Ishikawa (cell line): ENCODE measurements at regions not wholly inside any gene's neighbourhood (a gene's known extent, or its start where the extent isn't known, plus 50 kb on each side); places are given as distances from the start of the nearest gene placed in this dataset.

Source experiments
- CEBPB ChIP-seq: IDR thresholded peaks from 2 replicates; pipeline ENCODE4 v1.6.1; 2012
- CREB1 ChIP-seq: IDR thresholded peaks from 2 replicates; pipeline ENCODE4 v1.6.1; 2012; ENCODE audit warnings: low read depth
- EGR1 ChIP-seq: IDR thresholded peaks from 2 replicates; pipeline ENCODE4 v1.6.1; 2012
- EP300 ChIP-seq: IDR thresholded peaks from 2 replicates; pipeline ENCODE4 v1.6.1; 2012; ENCODE audit warnings: borderline replicate concordance
- FOXM1 ChIP-seq: IDR thresholded peaks from 2 replicates; pipeline ENCODE4 v1.6.1; 2012; ENCODE audit warnings: low read depth, borderline replicate concordance
- NFIC ChIP-seq: IDR thresholded peaks from 2 replicates; pipeline ENCODE4 v1.6.1; 2012
- RAD21 ChIP-seq: IDR thresholded peaks from 2 replicates; pipeline ENCODE4 v1.6.1; 2012; ENCODE audit warnings: low read depth
- TAF1 ChIP-seq: IDR thresholded peaks from 2 replicates; pipeline ENCODE4 v1.6.1; 2012; ENCODE audit warnings: low read depth, mild to moderate bottlenecking
- TCF12 ChIP-seq: IDR thresholded peaks from 2 replicates; pipeline ENCODE4 v1.6.1; 2012; ENCODE audit warnings: low read depth
- TEAD4 ChIP-seq: IDR thresholded peaks from 2 replicates; pipeline ENCODE4 v1.6.1; 2012
- YY1 ChIP-seq: IDR thresholded peaks from 2 replicates; pipeline ENCODE4 v1.6.1; 2012; ENCODE audit warnings: low read depth
- ZBTB7A ChIP-seq: IDR thresholded peaks from 2 replicates; pipeline ENCODE4 v1.6.1; 2012; ENCODE audit warnings: low read depth
- TF ChIP-seq, protein P1 (sequence below): IDR thresholded peaks from 2 replicates; pipeline ENCODE4 v1.6.1; 2012
- TF ChIP-seq, protein P2 (sequence below): IDR thresholded peaks from 2 replicates; pipeline ENCODE4 v1.6.1; 2012; ENCODE audit warnings: low read depth, mild to moderate bottlenecking
- TF ChIP-seq, protein P3 (sequence below): IDR thresholded peaks from 2 replicates; pipeline ENCODE4 v1.6.1; 2012

DNA sequence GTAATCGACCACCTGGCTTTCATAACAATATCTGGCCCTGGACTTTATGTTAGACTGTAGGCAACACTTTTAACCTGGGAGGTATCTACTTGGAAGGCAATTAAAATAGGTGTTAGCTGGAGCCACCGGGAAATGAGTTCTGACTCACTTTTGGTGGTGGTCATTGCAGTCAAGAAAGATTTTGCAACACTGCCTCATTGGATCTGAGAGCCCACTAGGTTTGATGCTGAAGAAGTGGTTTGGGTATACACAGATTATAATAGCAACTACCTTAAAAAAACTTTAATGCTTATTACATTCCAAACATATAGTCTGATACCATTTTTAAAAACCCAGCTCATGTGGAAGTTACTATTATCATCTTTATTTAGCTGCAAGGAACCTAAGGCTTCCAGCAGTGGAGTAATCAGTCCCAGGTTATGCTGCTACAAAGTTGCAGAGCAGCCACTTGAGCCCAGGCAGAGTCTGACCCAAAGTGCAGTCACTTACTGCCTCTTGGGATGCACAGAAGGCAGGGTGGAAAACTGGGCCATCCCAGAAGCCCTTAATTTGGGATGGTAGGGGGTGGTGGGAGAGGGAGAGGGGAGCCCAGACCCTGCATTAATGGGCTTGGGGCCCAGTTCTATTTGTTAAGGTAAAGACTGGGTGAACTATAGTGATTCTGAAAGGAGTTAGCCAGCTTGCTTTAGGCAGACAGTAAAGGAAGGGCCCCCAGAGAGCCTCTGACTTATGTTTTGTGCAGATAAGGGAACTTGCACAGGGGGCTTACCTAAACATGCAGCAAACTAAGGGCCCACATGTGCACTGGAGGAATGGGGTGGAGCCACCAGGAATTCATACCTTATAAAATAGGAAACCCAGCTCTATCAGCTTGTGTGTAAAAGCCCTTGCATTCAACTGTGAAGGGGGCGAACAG lies 149.4 kb downstream of the SNX19 start:
- TF ChIP-seq EP300: no peak
- TF ChIP-seq ZBTB7A: no peak

DNA sequence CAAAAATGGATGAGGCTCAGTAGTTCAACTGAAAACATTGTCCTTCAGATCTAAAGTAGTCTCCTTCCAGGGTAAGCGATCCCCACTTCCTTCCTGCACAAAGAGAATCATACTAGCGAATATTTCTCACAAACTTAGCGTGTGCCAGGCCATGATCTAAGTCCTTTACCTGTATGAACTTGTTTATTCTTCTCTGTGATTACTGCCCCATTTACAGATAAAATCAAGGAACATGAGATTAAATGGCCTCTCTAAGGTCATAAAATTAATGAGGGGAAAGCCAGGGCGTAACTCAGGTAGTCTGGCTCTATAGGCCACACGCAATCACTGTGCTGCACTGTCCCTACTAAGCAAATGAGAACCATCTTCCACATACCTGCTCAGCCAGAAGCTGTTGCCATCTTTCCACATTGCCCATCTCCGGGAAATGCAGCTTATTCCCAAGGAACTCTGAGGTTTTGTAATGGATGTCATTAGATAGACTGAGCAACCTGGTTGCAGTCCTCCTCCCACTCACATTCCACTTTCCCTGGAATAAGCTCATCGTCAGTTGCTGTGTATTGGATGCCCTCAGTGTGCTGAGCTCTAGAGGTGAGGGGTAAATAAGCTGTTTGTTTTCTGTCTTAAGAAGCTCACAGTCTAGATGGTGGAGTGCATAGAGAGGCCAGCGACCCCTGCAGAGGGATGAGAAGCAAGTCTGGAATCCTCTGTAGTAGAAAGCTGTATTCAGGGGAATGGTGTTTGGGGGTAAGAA lies 146.3 kb downstream of the SNX19 start:
- no peak for TF ChIP-seq EP300
- TF ChIP-seq EGR1: no peak
- no peak for TF ChIP-seq FOXM1
- TF ChIP-seq CREB1: no peak
- TF ChIP-seq TEAD4: no peak
- no peak for TF ChIP-seq RAD21
- TF ChIP-seq TAF1: no peak
- TF ChIP-seq ZBTB7A: no peak
- TF ChIP-seq NFIC: no peak
- TF ChIP-seq TCF12: no peak
- TF ChIP-seq CEBPB: no peak
- TF ChIP-seq, protein P1, sequence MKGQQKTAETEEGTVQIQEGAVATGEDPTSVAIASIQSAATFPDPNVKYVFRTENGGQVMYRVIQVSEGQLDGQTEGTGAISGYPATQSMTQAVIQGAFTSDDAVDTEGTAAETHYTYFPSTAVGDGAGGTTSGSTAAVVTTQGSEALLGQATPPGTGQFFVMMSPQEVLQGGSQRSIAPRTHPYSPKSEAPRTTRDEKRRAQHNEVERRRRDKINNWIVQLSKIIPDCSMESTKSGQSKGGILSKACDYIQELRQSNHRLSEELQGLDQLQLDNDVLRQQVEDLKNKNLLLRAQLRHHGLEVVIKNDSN: no peak
- no peak for TF ChIP-seq YY1
- TF ChIP-seq, protein P2, sequence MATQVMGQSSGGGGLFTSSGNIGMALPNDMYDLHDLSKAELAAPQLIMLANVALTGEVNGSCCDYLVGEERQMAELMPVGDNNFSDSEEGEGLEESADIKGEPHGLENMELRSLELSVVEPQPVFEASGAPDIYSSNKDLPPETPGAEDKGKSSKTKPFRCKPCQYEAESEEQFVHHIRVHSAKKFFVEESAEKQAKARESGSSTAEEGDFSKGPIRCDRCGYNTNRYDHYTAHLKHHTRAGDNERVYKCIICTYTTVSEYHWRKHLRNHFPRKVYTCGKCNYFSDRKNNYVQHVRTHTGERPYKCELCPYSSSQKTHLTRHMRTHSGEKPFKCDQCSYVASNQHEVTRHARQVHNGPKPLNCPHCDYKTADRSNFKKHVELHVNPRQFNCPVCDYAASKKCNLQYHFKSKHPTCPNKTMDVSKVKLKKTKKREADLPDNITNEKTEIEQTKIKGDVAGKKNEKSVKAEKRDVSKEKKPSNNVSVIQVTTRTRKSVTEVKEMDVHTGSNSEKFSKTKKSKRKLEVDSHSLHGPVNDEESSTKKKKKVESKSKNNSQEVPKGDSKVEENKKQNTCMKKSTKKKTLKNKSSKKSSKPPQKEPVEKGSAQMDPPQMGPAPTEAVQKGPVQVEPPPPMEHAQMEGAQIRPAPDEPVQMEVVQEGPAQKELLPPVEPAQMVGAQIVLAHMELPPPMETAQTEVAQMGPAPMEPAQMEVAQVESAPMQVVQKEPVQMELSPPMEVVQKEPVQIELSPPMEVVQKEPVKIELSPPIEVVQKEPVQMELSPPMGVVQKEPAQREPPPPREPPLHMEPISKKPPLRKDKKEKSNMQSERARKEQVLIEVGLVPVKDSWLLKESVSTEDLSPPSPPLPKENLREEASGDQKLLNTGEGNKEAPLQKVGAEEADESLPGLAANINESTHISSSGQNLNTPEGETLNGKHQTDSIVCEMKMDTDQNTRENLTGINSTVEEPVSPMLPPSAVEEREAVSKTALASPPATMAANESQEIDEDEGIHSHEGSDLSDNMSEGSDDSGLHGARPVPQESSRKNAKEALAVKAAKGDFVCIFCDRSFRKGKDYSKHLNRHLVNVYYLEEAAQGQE: no peak
- TF ChIP-seq, protein P3, sequence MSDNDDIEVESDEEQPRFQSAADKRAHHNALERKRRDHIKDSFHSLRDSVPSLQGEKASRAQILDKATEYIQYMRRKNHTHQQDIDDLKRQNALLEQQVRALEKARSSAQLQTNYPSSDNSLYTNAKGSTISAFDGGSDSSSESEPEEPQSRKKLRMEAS: no peak

DNA sequence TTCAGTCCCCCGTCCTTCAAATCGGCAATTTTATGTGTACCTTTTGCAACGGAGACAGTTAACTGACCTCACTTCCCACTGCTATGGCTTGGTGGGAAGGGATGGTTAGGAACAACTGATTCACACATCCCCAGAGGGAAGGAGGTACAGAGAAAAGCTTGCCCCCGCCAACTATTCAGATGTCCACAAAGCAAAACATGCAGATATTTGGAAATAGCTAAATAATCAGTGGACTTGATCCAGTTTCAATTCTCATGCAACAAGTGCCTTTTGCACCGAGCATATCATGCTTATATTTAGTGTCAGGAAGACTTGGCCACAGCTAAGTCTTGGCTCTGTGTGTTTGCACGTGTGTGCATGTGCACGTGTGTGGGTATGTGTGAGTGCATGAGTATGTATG lies 144.6 kb downstream of the SNX19 start:
- no peak for TF ChIP-seq TAF1
- TF ChIP-seq EP300: no peak
- no peak for TF ChIP-seq EGR1
- TF ChIP-seq, protein P2: no peak
- TF ChIP-seq CREB1: no peak
- no peak for TF ChIP-seq TCF12

DNA sequence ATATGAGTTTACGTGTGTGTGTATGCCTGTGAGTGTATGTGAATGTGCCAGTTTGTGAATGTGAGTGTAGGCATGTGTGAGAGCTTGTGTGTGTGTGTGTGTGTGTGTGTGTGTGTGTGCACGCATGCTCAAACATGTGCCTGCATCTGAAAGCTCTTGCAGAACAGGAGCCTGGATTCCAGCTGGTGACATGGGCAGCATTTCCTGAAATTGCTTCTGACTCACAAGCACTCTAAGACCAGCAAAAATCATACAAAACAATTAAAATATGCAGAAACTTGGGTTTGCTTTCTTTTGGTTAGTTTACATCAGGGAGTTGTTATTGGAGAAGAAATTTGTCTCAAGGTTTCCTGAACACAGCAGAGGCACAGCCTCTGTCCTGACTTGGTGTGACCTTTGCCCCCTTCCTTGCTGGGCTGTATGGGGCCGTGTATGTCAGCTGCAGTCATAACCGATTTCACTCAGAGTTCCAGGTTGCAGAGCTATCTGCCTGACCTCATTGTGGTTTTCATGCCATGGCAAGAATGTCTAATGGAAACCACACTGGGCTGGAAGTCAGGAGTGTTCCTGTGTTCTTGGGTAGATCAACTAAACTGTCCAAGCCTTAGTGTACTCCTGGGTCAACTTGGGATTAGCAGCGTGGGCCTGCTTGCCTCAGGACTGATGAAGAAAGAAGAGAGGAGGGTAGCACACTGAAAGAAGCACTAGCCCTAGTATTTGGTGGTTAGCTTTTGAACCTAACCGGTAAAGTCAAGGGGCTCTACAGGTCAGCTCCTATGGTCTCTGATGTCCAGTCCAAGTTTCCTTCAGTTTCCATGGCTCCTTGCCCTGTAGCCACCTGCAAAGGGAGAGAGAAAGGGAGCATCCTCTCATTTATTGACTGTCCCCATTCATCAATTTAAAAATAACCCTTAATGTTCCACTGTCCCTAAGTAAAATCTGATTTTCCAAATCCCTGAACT lies 143.7 kb downstream of the SNX19 start:
- peak; percentile 59 for TF ChIP-seq TEAD4
- TF ChIP-seq, protein P3: no peak

DNA sequence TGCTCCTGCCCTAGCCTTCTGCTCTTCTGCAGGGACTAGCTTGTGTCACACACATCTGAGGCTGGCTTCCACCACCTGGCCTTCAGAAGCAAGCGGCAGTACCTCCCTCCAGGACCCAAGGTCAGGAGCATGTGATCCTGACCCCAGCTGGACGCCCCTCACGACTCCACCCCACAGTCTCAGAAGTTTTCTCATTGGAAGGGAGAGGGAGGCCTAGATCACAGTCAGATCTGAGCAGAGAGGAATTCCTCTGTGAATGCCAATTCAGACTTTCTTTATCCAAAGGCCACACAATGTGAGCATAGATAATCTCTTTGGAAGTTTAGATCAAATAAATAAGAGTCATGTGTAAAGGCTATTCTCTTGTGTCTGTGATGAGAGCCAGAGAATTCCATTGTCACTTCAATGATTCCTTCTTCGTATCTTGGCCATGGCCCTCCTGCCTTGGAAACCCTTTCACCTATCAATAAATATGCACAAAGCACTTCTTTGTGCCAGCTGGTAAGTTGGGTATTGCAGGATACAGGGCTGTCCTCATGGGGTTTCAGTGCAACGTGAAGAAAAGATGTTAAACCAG lies 142.9 kb downstream of the SNX19 start:
- TF ChIP-seq, protein P1: no peak
- TF ChIP-seq CREB1 (no peak), CEBPB (no peak), FOXM1 (no peak), EP300 (no peak)

DNA sequence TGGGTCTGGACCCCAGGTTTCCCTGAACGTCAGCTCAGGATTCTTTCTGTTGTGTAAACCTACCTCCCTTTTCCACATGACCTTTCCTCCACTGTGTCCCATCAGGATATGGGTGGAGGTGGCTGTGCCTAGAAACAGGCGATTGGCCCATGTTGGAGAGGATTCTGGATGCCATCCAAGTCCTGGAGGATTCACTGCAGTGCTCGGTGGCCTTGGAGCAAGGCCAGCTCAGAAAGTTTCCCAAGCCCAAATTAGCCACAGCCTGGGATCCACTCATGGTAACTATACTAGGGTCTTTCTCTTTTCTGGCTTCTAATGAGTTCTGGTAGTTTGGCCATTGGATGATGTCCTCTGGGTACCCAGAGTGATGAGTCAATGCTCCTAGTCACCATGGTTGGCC lies 141.6 kb downstream of the SNX19 start:
- TF ChIP-seq NFIC: 0 out of 2 replicates have a peak, but pooled peaks have one; percentile 20
- TF ChIP-seq FOXM1: no peak
